Fibroblast of peridontal ligament (primary cell): ENCODE measurements at regions not wholly inside any gene's neighbourhood (a gene's known extent, or its start where the extent isn't known, plus 50 kb on each side); places are given as distances from the start of the nearest gene placed in this dataset.

Experiments
- DNase-seq: peaks from one replicate; pipeline ENCODE4 v3.0.0-alpha.2; 2010; ENCODE audit errors: extremely low read depth

DNA sequence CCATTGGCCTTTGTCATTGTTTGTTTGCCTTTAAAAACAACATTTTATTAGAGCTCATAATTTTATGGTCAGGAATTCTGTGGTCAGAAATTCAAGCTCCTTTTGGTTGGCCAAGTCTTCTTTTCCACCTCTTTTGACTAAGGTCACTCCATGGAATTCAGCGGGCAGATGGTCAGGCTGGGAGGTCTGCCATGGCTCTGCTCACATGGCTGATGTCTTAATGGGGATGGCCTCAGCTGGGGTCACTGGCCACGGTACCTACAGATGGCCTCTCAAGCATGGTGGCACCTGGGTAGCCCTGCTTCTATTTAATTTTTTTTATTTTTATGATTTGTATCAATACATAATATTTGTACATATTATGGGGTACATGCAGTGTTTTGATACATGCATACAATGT is 360.8 kb upstream of the MCTP2 start:
- DNase-seq = no peak

DNA sequence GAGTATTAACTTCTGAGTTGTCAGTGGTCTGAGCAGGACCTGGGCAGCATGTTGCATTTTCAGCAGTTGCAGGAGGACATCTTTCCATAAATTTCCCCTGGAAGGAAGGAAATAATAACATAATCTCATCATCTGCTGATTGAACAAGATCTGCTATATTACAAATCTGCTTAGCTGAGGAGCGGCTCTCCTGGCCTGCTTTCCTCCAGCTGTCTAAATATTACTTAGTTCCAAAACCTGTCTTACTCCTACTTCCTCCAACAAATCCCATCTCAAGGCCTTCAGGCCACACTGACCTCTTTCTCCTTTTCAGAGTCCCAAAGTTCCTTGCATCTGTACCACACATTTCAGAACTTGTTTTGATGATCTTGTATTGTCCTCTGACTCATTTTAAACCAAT is 364.4 kb upstream of the MCTP2 start:
- no peak for DNase-seq

DNA sequence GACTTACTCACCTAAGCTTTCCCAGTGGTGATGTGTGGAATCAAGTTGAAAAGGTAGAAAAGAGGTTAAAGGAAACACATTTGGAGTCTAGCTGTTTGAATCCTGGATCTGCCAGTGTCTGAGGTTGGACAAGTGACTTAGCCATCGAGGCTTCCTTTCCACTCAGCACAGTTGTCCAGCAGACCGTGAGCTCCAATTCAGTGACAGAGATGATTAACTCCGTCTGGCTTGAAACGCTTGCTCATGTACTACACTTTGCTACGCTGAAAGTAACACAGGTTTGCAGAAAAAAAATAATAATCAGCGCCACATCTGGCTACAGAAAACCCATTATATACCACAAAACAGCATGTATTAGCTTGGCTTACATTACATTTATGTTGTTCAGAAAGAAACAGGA is 364.9 kb upstream of the MCTP2 start:
- DNase-seq = no peak

DNA sequence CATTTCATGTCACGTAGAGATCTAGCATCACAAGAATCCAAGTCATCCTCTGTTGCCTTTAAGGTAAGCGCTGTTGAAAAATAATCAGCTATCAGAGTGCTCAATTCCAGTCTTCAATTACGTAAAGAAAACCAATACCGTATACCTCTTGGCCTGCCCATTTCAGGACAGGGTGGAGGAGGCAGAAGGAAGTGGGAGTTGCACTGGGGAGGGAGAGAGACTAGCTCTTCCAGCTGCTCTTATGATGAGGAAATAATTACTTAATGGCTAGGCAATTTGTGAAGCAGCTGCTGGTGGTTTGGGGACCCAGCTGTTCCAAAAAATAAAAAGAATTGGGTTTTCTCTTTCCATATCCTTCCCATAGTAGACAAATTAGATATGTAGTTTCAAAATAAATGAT is 365.8 kb upstream of the MCTP2 start:
- no peak for DNase-seq

DNA sequence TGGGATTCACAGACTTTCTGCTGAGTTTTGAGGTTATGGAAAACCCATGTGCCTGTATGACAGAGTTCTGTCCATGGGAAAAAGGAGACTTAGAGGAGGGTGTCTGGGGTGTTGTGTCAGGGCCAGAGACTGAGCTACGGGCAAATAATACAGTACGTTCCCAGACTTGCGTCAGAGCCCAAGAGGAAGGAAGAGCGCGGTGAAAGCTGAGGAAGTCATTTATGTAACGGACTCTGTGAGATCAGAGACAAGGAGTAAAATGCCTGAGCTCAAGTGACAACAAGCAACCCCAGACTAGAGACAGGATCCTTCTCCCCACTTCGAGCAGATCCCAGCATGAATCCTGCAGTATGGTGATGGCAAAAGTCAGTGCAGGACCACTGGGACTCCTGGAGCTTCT is 368.6 kb upstream of the MCTP2 start:
- DNase-seq = no peak

DNA sequence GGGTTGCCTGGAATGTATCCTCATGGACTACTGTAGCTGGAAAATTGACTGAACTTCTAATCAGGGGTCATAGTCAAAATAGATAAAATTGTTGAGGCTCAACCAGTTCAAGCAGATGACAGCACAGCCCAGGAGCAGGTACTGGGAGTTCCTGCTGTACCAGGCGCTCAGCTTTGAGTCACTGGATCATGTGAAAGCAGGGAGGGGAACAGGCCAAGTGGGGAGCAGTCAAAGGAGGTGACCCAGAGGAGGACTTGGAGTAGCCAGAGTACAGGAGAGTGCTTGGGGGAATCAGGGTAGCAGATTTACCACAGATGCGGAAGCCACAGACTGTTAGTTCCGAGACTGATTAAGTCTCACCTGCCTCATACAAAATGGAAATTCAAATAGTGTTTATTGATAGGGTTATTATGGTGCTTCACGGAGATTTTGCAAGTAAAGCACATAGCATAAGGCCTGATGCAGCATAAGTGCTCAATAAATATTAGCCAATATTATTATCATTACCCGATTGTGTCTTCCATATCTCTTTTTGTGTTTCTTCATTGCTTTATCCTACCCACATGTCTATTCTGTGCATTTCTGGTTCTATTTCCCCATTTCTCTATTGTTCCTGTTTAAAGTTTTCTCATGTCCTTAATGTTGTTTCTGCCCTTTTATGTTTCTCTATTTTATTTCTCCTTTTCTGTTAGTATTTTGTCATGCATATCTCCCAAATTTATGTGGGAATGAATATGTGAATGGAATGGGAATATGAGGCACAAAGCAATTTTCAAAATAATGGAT is 369.2 kb upstream of the MCTP2 start:
- no peak for DNase-seq

DNA sequence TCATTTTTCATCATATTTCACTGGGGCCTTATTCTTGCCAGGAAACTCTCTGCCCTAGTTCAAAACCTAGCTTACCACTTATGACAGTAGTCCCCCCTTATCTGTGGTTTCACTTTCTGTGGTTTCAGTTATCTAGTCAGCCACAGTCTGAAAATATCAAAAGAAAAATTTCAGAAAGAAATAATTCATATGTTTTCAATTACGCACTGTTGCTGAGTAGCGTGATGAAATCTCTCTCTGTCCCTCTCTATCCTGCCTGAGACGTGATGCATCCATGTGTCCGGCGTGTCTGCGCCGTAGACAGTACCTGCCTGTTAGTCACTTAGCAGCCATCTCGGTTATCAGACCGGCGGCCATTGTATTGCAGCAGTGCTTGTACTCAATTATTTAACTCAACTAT is 369.9 kb upstream of the MCTP2 start:
- no peak for DNase-seq

DNA sequence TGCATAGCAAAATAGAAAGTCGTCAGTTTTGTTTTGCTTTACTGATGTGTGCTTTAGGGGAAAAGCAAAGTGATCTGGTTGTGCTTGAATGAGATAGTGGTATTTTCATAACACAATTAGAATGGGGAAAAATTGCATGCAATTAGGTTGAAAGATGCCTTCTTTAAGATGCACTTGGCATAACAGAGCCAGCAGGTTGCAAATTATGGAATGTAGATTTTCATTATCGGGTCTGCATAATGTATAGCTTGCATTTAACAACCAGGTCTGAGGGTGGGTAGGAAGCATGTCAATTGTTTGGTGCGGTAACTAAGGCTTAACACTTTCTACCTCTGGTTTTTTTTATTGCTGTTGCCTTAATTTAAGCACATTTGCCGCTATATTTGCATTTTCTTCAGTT is 370.7 kb upstream of the MCTP2 start:
- DNase-seq = no peak

DNA sequence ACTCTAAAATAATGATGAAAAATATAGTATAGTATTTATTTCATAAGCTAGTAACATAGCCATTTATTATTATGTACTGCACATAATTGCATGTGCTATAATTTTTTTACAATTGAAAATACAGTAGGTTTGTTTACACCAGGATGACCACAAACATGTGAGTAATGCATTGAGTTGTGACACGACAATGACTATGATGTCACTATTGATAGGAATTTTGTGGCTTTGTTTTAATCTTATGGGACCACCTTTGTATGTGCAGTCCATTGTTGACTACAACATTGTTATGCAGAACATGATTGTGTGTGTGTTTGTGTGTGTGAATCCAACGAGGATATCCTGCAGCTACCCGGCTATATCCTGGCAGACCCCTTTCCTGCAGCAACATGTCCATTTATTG is 372.2 kb upstream of the MCTP2 start:
- no peak for DNase-seq

DNA sequence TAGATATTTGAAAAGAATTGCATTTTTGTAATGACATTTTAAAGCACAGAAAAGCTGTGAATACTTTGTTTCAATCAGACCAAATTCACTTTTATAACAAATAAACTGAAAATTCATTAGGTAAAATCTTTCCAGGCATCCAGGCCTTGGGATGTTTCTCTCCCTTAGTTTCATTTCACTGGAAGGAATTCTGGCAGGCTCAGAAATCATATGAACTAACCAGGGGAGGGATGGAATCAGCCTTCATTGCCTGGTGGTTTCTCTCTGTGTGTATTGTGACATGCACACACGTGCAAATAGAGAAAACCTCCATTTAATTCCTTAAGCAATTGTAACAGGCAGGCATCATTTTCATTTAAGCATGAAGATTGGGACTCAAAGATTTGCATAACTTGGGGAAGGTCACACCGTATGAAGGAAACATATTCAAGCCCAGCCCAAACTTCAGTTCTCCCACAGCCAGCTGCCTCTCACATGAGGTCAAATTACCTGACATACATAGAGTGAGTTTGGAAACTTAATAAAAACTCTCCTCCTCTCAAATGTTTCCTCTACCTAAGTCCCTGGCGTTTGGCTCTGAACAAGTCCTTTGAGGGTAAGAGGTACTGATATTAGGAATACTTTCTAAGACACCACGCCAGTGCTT is 376.1 kb upstream of the MCTP2 start:
- DNase-seq = no peak

DNA sequence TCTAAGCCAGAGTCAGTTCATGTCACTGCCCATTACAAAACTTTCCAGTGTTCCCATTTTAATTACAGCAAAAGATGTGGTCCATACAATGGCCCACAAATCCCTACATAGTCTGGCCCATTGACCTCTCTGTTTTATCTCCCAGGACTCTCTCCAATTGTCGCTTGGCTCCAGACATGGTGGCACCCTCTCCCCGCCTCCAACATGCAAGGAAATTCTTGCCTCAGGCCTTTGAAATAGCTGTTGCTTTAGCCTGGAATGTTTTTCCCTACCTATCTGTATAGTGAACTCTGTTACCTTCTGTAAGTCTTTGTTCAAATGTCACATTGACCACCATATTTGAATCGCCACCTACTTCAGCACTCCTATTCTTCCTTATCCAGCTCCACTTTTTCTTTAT is 377.3 kb upstream of the MCTP2 start:
- DNase-seq = no peak

DNA sequence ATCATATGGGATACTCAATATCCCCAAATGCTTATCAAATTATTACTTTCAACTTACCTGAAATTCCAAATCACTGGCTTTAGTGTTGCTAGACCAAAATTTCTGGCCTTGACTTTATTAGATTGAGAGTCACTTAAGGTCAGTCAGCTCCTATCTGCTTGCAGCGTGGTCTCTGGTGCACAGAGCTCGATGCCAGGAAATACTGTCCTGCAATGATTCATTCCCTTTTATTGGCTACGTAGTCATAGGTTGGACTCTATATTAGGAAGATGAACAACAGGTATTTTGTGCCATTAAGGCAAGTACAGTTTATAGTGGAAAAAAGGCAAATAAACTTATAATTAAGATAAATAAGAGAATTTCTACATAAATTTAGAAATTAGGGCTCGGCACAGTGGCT is 378.6 kb upstream of the MCTP2 start:
- no peak for DNase-seq

DNA sequence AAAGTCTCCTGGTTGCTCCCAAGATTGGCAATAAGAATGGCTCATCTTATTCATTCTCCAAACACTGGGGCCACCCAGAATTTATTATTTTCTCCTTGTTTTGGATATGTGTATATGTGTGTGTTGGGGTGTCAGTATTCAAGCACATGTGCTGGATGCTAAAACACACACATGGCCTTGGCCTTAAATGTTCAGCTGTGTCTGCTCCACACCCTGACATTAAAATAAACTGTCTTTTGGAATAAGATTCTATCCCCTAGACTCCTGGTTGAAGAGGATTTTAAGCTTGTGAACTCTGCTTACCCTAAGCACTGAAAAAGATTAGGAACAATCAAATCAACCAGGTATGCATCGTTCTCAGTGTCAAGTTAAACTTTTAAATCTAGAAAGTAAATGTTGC is 382.9 kb upstream of the MCTP2 start:
- DNase-seq = no peak

DNA sequence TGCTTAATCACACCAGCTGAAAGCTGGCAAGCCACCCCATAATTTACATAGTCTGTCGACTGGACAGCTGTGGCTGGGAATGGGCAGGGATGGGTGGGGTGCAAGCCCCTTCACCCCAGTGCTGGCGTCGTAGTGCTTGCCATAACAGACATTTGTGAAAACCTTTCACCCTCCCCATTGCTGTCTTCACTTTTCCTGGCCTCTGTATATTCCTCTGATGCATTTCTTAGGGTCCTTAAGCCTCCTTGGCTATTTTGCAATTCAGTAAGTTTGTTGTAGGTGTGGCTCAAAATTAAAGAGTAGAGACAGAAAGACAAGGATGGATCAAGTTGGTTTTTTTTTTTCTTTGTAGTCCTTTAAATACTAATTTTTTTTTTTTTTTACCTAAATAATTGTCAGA is 383.3 kb upstream of the MCTP2 start:
- DNase-seq = no peak

DNA sequence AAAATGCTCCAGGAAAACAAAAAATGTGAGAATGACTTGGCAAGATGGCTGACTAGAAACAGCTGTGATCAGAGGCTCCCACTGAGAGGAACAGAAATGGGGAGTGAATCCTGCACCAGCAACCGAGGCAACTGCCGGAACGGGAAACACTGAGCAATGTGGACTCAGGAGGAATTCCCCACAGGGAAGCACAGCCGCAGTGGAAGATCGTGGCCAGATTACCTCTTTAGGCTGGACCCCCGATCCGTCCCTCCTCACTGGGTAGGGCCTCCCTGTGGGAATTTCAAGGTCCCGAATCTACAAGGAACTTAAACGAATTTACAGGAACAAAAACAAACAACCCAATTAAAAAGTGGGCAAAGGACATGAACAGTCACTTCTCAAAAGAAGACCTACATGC is 385.2 kb upstream of the MCTP2 start:
- DNase-seq = no peak

DNA sequence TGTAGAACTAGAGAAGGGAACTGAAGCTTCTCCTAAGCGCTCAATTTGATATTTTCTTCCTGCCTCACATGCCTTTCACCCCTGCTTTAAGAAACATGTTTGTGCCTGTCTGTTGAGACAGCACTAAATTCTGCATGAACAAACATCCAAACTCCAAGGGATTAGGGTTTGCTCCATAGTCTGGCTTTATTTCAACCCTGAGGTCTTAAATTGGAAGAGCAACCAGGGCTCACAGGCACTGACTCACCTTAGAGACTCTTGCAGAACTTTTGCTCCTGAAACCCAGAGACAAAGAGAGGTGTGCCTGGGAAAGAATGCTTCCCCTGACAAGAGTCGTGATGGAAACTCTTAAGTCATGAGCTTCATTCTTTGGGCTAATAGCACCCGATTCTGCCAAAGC is 393.9 kb upstream of the MCTP2 start:
- DNase-seq = no peak

DNA sequence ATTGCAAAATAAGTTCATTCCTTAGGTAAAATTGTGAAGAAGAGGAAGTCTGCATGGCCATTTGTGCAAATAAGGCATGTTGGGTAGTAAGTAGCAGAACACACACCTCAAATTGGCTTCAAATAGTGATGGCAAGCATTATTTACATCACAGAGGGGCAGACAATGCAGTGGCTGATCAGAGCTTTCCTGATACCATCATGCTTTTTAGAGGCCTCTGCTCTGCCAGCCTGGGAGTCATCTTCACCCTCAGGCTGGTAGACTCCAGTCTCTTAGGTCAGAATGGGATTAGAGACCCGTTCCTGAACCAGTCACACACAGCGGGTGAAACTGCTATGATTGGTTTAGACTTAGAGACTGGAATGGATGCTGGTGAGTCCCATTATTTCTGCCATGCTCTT is 396.0 kb upstream of the MCTP2 start:
- DNase-seq = no peak

DNA sequence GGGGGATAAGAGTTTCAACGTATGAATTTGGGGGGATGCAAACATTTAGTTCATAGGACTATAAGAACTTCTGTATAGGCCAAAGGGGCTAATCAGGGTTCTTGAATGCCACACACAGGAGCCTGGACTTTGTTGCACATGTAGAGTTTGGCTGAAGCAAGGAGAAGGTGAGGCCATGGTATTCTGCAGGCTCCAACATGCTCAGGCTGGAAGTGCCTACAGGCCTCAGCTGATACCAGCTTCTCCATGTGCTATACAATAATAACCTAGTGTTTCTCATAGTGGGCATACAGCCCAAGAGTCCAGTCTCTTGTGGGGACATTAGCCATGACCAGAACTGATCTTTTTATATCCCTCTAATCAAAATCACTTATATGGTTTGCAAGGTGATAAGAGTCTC is 399.7 kb upstream of the MCTP2 start:
- no peak for DNase-seq

DNA sequence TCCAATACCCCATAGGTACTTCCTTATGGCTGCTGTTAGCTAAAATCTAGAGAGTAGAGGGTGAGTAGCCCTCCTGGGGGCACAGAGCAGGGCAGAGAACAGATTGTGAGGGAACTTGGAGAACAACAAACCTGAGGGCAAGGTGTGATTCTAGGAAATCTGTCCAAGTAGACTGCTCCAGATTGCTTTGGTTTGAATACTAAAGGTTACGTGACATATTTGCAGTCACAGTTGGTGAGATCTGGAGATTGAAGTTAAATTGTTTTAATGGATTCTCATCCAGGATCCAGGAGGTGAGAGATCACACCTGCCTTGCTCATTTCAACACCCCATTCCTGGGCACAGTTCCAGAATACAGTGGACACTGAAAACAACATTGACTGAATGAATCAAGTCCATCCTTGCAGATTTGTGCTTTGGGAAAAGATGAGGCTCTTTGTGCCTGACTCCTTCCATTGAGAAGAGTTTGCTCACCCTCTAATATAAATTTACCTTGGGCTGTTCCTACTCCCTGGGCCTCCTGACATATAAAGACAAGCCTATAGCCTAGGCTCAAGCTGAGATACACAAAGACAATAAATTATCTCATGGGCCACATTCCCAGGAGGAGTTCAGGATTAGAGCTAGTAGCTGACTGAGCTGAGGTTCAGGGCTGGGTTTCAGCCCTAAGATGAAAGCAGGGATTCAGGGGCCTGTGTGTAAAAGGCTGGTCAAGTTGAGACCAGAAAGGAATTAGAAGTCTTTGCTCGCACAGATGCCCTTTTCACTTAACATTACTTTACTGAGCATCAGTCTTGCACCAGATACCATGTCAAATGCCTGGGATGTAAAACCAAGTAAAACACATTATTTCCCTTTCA is 400.9 kb upstream of the MCTP2 start:
- DNase-seq = no peak

DNA sequence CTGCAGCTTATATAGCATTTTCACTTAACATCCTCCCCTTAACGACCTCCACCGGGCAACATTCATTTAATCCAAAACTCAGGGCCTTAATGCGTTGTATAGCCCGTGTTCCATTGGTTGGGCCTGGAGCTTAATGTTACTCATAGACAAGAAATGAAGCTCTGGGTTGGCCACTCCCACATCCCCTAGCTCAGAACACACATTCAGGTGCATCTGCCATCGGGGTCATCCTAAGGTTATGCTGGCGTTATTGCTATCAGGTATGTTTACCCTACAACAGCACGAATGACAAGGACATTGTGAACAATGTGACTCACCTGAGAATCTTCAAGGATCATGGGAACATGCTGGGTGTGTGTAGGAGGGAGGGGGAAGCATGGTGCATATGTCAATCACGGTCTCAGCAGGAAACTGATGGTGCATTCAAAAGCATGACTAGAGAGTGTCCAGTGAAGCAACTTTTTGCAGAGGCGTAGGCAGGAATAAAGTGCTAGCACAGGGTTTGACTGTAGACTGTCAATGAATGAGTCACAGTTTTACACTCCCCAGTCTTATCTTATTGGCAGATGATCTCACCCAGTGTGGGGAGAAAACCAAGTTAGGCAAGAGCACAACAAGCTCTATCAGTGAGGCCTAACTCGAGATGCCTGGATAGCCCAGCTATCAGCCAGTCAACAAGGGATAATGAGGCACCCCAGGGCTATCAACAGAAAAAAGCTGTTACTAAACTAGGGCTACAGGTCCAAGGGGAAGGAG is 402.1 kb upstream of the MCTP2 start:
- peak; percentile 14 for DNase-seq

DNA sequence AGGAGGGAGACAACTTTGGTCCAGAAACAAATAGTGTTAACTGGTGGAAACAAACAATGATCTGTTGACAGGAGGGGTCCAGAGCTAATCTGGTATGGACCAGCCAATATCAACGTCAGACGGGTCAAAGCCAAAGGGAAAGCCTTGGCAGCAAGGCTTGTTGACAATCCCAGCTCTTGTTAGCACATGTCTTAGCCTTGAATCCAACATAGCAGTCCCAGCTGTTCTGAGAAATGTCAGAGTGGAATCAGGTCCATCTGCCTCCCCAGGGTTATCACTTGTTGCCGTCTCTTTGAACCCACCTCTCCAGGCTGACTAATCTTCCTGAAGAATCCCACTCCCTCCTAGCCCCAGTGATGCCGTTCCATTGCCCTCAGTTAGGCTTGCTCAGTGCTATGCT is 404.6 kb upstream of the MCTP2 start:
- no peak for DNase-seq

DNA sequence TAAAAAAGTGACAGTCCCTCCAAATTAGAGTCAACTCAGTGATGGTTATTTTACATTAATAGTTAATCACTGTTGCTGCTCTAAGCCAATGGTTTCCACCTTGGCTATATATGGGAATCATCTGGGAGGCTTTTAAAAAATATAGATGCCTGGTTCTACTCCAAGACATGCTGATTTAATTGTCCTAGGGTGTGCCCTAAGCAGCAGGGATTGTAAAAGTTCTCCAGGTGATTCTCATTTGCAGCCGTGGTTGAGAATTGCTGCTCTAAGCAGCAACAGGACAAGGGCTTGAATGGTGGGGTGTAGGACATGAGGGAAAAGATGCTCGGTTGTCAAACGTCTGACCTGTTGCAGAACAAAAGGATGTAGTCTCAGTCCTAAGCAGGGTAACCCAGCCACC is 405.1 kb upstream of the MCTP2 start:
- DNase-seq = no peak
